ENCODE measurements at regions not wholly inside any gene's neighbourhood (a gene's known extent, or its start where the extent isn't known, plus 50 kb on each side); places are given as distances from the start of the nearest gene placed in this dataset.

DNA sequence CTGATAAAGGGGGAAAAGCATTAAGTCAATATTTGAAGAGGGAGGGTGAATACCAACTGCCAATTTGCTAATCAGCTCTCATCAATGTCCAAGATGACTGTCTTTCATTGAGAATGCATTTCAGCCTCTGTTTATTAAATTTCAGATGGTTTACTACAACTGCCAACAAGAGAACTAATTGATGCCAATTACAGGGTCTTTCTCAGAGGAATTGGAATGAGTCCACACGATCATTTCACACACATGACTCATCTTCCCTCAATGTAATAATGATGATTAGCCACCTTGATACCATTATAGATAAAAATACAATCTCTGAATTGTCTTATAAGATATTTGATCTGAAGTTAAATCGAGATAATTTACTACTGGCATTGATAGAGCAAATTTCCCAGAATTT lies 1274.4 kb downstream of the ROBO2 start:
- no peak for TF ChIP-seq EZH2 (IDR thresholded peaks at IDR 0.05; ENCODE audit: insufficient read depth, poor library complexity, severe bottlenecking)
- no peak for TF ChIP-seq EZH2phosphoT487 (IDR thresholded peaks at IDR 0.05; ENCODE audit: insufficient read depth, low read depth)

Data from GM23248 (cell line).